ENCODE measurements at regions not wholly inside any gene's neighbourhood (a gene's known extent, or its start where the extent isn't known, plus 50 kb on each side); places are given as distances from the start of the nearest gene placed in this dataset.

DNA sequence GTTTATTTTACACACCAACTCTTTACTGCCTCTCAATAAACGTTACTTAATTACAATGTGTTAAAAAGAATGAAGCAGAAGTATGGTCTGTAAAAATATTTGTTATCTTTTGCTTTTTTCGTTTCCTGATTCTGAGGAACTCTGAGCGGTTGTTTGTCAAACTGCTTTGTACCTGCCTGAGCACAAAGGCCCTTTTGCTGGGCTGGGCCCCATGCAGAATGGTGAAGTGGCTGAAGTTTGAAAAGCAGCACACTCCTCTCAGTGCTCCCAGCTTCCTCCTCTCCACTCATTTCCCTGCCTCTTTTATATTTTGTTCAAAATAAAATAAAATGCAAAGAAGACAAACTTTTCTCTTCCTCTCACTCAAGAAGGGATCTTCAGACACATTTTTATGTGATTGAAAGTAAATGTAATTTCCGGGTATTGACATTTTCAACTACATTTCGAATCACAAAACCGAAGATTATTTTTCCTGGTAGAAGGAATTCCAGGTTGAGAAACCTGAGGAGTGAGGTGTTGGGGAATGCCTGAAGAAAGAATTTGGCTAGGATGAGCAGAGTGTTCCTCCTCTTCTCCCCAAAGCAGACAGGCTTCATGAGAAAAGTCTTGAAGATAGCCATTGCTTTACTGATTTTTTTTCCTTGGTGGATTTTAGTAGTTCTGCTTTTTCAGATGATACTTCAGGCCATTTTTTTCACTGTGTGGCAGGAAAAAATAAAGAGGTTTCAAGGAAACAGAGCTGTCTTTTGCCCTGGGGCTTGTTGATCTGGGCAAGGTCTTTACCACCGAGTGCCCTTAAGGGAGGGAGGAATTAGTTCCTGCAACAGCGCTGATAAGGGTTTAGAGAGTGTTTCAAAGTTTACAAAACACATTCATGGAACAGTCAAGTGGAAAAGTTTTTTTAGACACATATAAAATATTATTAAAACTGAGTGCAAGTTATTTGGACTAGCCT lies 229.8 kb downstream of the NFKBIZ start:
- Histone ChIP-seq H4K20me1 (ENCODE audit: insufficient read depth, poor library complexity, severe bottlenecking) (no peaks in the 10 kb centered on the region), H3K36me3 (replicated peaks; ENCODE audit: insufficient read depth, low read depth) (no peaks in the 10 kb centered on the region), H3K4me1 (ENCODE audit: insufficient read depth) (peaks cover 36% of the 10 kb centered on the region), H2AFZ (no peak overlapping the region), H3K9me3 (ENCODE audit: low read depth) (no peaks in the 10 kb centered on the region), H3K27me3 (no peaks in the 10 kb centered on the region), H3K9me2 (replicated peaks; ENCODE audit: insufficient read depth) (no peaks in the 10 kb centered on the region), H3K27ac (peak overlapping the region; percentile 69), H3K79me2 (no peaks in the 10 kb centered on the region), H3K4me2 (peak overlapping the region; percentile 49), H3K4me3 (no peak overlapping the region)
- WGBS (ENCODE audit: low lambda C conversion rate, missing lambda C conversion rate), result 35% methylated on average over 8 of the region's 8 CpGs
- DNase-seq (ENCODE audit: low spot score), result no peak
- TF ChIP-seq EZH2phosphoT487 (IDR thresholded peaks at IDR 0.05; ENCODE audit: low read depth, severe bottlenecking, unreplicated experiment) (no peak), EZH2 (IDR thresholded peaks at IDR 0.05; ENCODE audit: borderline replicate concordance) (no peak)
- TF ChIP-seq, protein P1, sequence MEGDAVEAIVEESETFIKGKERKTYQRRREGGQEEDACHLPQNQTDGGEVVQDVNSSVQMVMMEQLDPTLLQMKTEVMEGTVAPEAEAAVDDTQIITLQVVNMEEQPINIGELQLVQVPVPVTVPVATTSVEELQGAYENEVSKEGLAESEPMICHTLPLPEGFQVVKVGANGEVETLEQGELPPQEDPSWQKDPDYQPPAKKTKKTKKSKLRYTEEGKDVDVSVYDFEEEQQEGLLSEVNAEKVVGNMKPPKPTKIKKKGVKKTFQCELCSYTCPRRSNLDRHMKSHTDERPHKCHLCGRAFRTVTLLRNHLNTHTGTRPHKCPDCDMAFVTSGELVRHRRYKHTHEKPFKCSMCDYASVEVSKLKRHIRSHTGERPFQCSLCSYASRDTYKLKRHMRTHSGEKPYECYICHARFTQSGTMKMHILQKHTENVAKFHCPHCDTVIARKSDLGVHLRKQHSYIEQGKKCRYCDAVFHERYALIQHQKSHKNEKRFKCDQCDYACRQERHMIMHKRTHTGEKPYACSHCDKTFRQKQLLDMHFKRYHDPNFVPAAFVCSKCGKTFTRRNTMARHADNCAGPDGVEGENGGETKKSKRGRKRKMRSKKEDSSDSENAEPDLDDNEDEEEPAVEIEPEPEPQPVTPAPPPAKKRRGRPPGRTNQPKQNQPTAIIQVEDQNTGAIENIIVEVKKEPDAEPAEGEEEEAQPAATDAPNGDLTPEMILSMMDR (IDR thresholded peaks at IDR 0.05; ENCODE audit: poor library complexity), result no peak

DNA sequence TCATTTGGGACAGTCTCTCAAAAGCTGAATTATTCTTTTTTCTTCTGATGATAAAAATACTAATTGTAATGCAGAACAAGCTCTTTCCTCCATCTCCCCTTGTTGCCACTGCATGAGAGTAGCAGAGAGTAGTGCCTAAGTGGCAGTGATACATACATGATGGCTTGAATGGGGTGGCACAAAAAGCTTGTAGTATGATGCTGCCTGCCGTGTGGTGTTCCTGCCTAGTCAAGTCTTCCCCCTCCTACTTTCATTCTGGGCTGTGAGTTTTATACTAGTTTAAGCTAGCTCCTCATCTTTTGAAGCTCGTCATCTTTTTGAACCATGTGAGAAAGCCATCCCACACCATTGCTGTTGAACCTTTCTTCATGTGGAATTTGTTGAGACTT lies 230.5 kb downstream of the NFKBIZ start:
- Histone ChIP-seq H2AFZ (no peak overlapping the region), H3K36me3 (replicated peaks; ENCODE audit: insufficient read depth, low read depth) (no peaks in the 10 kb centered on the region), H3K4me3 (no peak overlapping the region), H3K4me1 (ENCODE audit: insufficient read depth) (peaks cover 43% of the 10 kb centered on the region), H3K79me2 (no peaks in the 10 kb centered on the region), H3K27me3 (no peaks in the 10 kb centered on the region), H3K9me3 (ENCODE audit: low read depth) (no peaks in the 10 kb centered on the region), H3K27ac (peak overlapping the region; percentile 69), H3K9me2 (replicated peaks; ENCODE audit: insufficient read depth) (no peaks in the 10 kb centered on the region), H4K20me1 (ENCODE audit: insufficient read depth, poor library complexity, severe bottlenecking) (no peaks in the 10 kb centered on the region), H3K4me2 (peak overlapping the region; percentile 49)
- TF ChIP-seq, protein P1 (IDR thresholded peaks at IDR 0.05; ENCODE audit: poor library complexity), result no peak
- no peak for TF ChIP-seq EZH2phosphoT487 (IDR thresholded peaks at IDR 0.05; ENCODE audit: low read depth, severe bottlenecking, unreplicated experiment)
- no peak for TF ChIP-seq EZH2 (IDR thresholded peaks at IDR 0.05; ENCODE audit: borderline replicate concordance)
- no peak for DNase-seq (ENCODE audit: low spot score)
- WGBS (ENCODE audit: low lambda C conversion rate, missing lambda C conversion rate), result 77% methylated on average over 2 of the region's 2 CpGs

DNA sequence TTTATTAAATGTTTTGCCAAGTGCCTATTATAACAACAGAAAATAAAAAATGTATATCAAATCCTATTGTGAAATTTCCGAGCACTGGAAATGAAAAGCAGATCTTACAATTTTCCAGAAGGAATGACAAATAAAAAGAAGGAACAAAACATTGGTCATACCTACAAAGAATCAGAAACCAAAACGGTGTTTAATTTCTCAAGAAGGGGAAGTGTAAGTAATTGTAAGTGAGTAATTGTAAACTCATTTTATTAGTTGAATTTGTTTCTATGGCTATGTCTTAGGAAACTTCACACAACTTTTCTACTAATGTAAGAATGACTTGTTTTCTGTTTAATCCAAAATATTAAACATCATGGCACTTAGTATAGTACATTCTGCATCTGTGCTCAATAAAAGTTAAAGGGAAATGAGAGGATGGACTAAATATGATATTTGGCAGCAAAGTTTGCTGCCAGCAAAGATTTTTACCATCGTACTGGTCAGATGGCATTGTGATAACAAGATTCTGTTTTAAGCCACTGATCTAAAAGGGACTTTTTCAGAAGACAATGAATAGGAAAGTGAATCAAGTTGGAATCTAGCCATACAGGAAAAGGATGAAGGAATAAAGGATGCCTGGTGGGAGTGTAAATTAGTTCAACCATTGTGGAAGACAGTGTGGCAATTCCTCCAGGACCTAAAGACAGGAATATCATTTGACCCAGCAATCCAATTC lies 232.4 kb downstream of the NFKBIZ start:
- DNase-seq (ENCODE audit: low spot score), result no peak
- Histone ChIP-seq H3K27me3 (no peaks in the 10 kb centered on the region), H3K9me3 (ENCODE audit: low read depth) (no peaks in the 10 kb centered on the region), H3K4me2 (no peak overlapping the region), H2AFZ (no peak overlapping the region), H3K4me3 (no peak overlapping the region), H3K9me2 (replicated peaks; ENCODE audit: insufficient read depth) (no peaks in the 10 kb centered on the region), H3K79me2 (no peaks in the 10 kb centered on the region), H3K4me1 (ENCODE audit: insufficient read depth) (peaks cover 58% of the 10 kb centered on the region), H3K36me3 (replicated peaks; ENCODE audit: insufficient read depth, low read depth) (no peaks in the 10 kb centered on the region), H3K27ac (no peak overlapping the region), H4K20me1 (ENCODE audit: insufficient read depth, poor library complexity, severe bottlenecking) (no peaks in the 10 kb centered on the region)
- WGBS (ENCODE audit: low lambda C conversion rate, missing lambda C conversion rate), result 84% methylated on average over 3 of the region's 3 CpGs
- TF ChIP-seq, protein P1 (IDR thresholded peaks at IDR 0.05; ENCODE audit: poor library complexity), result no peak
- TF ChIP-seq EZH2phosphoT487 (IDR thresholded peaks at IDR 0.05; ENCODE audit: low read depth, severe bottlenecking, unreplicated experiment), result no peak
- no peak for TF ChIP-seq EZH2 (IDR thresholded peaks at IDR 0.05; ENCODE audit: borderline replicate concordance)
